PC-3 (cell line): ENCODE measurements at regions not wholly inside any gene's neighbourhood (a gene's known extent, or its start where the extent isn't known, plus 50 kb on each side); places are given as distances from the start of the nearest gene placed in this dataset.

ENCODE experiments used
- ATAC-seq: fragments of 200-7000 bp; cut with Tn5 transposase; 2 replicates; pipeline ENCODE4 v1.9.1; 2020; ENCODE audit warnings: mild to moderate bottlenecking, moderate library complexity
- BruUV-seq: library from RNA; stranded (reverse); fragments of 400-500 nt; replicated peaks from 2 replicates; lab custom pipeline; 2021; lab: Mats Ljungman, UMichigan
- CTCF ChIA-PET: fragments of 300-600 bp; sonication (Branson Sonifier 250); formaldehyde crosslinking; loops from one replicate; lab custom pipeline; 2022; ENCODE audit warnings: antibody characterized with exemption; lab: Charles Lee
- POLR2A ChIA-PET: fragments of 300-600 bp; sonication (Branson Sonifier 250); formaldehyde crosslinking; loops from one replicate; lab custom pipeline; 2022; ENCODE audit warnings: antibody characterized with exemption; ENCODE audit not compliant: unreplicated experiment; lab: Charles Lee
- DNase-seq: peaks from one replicate; pipeline ENCODE4 v3.0.0-alpha.2; 2015
- H2AFZ ChIP-seq: fragments of 300-600 bp; sonication (generic); 2 replicates; pipeline ENCODE4 v1.6.0; 2016; ENCODE audit warnings: antibody characterized with exemption, low read length
- H3F3A ChIP-seq: fragments of 300-600 bp; sonication (generic); one replicate; pipeline ENCODE4 v1.6.0; 2017; ENCODE audit warnings: antibody characterized with exemption, low read length, control low read depth, mild to moderate bottlenecking; ENCODE audit not compliant: unreplicated experiment
- H3K27ac ChIP-seq: fragments of 300-600 bp; sonication (generic); 2 replicates; pipeline ENCODE4 v1.5.1; 2016; ENCODE audit warnings: mild to moderate bottlenecking, low read length
- H3K27me3 ChIP-seq: fragments of 300-600 bp; sonication (generic); 2 replicates; pipeline ENCODE4 v1.6.1; 2016; ENCODE audit warnings: low read length, mixed read lengths
- H3K36me3 ChIP-seq: fragments of 300-600 bp; sonication (generic); 2 replicates; pipeline ENCODE4 v1.6.1; 2016; ENCODE audit warnings: low read depth, mixed run types, low read length, mixed read lengths
- H3K4me1 ChIP-seq: fragments of 300-600 bp; sonication (generic); 2 replicates; pipeline ENCODE4 v1.5.1; 2016; ENCODE audit warnings: low read length; ENCODE audit not compliant: insufficient read depth
- H3K4me2 ChIP-seq: fragments of 300-600 bp; sonication (generic); 2 replicates; pipeline ENCODE4 v1.6.0; 2016; ENCODE audit warnings: low read length
- H3K4me3 ChIP-seq: fragments of 300-600 bp; sonication (generic); 2 replicates; pipeline ENCODE4 v1.5.1; 2016; ENCODE audit warnings: mild to moderate bottlenecking, low read length, mixed read lengths
- H3K79me2 ChIP-seq: fragments of 300-600 bp; sonication (generic); 2 replicates; pipeline ENCODE4 v1.6.1; 2017; ENCODE audit warnings: low read length, mixed read lengths
- H3K9ac ChIP-seq: fragments of 300-600 bp; sonication (generic); 2 replicates; pipeline ENCODE4 v1.6.0; 2016; ENCODE audit warnings: mild to moderate bottlenecking, low read length
- H3K9me2 ChIP-seq: fragments of 300-600 bp; sonication (generic); replicated peaks from 2 replicates; pipeline ENCODE4 v1.6.1; 2016; ENCODE audit warnings: mixed run types, low read length, mixed read lengths
- H3K9me3 ChIP-seq: fragments of 300-600 bp; sonication (generic); 2 replicates; pipeline ENCODE4 v1.6.1; 2016; ENCODE audit warnings: low read length, mixed read lengths
- H4K20me1 ChIP-seq: fragments of 300-600 bp; sonication (generic); 2 replicates; pipeline ENCODE4 v1.6.1; 2016; ENCODE audit warnings: low read length, mixed read lengths
- CTCF ChIP-seq: fragments of 300-600 bp; sonication (generic); conservative IDR thresholded peaks from 2 replicates; pipeline ENCODE4 v1.5.1; 2017; ENCODE audit warnings: antibody characterized with exemption, low read depth, mild to moderate bottlenecking, low read length
- EZH2 ChIP-seq: fragments of 300-600 bp; sonication (generic); IDR thresholded peaks from one replicate; pipeline ENCODE4 v1.6.1; 2017; ENCODE audit warnings: antibody characterized with exemption, mild to moderate bottlenecking, low read length; ENCODE audit not compliant: unreplicated experiment
- EZH2phosphoT487 ChIP-seq: fragments of 300-600 bp; sonication (generic); IDR thresholded peaks from 2 replicates; pipeline ENCODE4 v1.6.1; 2018; ENCODE audit warnings: mild to moderate bottlenecking, antibody characterized with exemption, low read length, borderline replicate concordance
- intact Hi-C: fragments of 100-400 bp; cut with micrococcal nuclease; formaldehyde crosslinking; loops from 2 replicates; pipeline ENCODE4 v1.9.0; 2023

GRCh38 chr15:35721751-35722150 is 175.8 kb upstream of the DPH6 start:
- H2AFZ ChIP-seq: no peak overlapping the region
- ATAC-seq (no peak), DNase-seq (no peak)
- ChIA-PET POLR2A (no interaction called here), CTCF (no interaction called here)
- H3K9me2 ChIP-seq: no peaks in the 10 kb centered on the region
- no peaks in the 10 kb centered on the region for H3K27me3 ChIP-seq
- H4K20me1 ChIP-seq: no peaks in the 10 kb centered on the region
- peaks cover 7% of the 10 kb centered on the region for H3F3A ChIP-seq
- no peak overlapping the region for H3K4me3 ChIP-seq
- no peak overlapping the region for H3K4me2 ChIP-seq
- no peak for TF ChIP-seq CTCF
- no peak for TF ChIP-seq EZH2
- no peak for TF ChIP-seq EZH2phosphoT487
- no peak overlapping the region for H3K27ac ChIP-seq
- intact Hi-C loops: no loop called here
- H3K79me2 ChIP-seq: no peaks in the 10 kb centered on the region
- no peaks in the 10 kb centered on the region for H3K36me3 ChIP-seq
- peaks cover 44% of the 10 kb centered on the region for H3K4me1 ChIP-seq
- BruUV-seq: no TSS peak
- H3K9ac ChIP-seq: no peak overlapping the region
- H3K9me3 ChIP-seq: no peaks in the 10 kb centered on the region

GRCh38 chr15:35722501-35722900 is 176.5 kb upstream of the DPH6 start:
- H3F3A ChIP-seq: peaks cover 7% of the 10 kb centered on the region
- H3K36me3 ChIP-seq: no peaks in the 10 kb centered on the region
- H4K20me1 ChIP-seq: no peaks in the 10 kb centered on the region
- no peak overlapping the region for H3K4me2 ChIP-seq
- H3K9me2 ChIP-seq: no peaks in the 10 kb centered on the region
- no peak for TF ChIP-seq EZH2
- TF ChIP-seq CTCF: no peak
- no peak for TF ChIP-seq EZH2phosphoT487
- H3K9ac ChIP-seq: no peak overlapping the region
- no TSS peak for BruUV-seq
- H3K79me2 ChIP-seq: no peaks in the 10 kb centered on the region
- peaks cover 44% of the 10 kb centered on the region for H3K4me1 ChIP-seq
- H3K27me3 ChIP-seq: no peaks in the 10 kb centered on the region
- intact Hi-C loops: no loop called here
- H3K9me3 ChIP-seq: no peaks in the 10 kb centered on the region
- H3K27ac ChIP-seq: no peak overlapping the region
- CTCF ChIA-PET: interaction anchor here (0.7 kb wide), 1 partner anchor 219 kb away, joined by 14 read pairs; no protein-coding TSS in a partner anchor
- no peak overlapping the region for H3K4me3 ChIP-seq
- DNase-seq (no peak), ATAC-seq (no peak)
- no peak overlapping the region for H2AFZ ChIP-seq
- POLR2A ChIA-PET: no interaction called here

GRCh38 chr15:35723120-35723847 is 177.3 kb upstream of the DPH6 start:
- H2AFZ ChIP-seq: no peak overlapping the region
- ChIA-PET CTCF (interaction anchor here (0.7 kb wide), 1 partner anchor 218 kb away, joined by 14 read pairs; no protein-coding TSS in a partner anchor), POLR2A (no interaction called here)
- intact Hi-C loops: no loop called here
- peaks cover 7% of the 10 kb centered on the region for H3F3A ChIP-seq
- H3K9me3 ChIP-seq: no peaks in the 10 kb centered on the region
- no peak overlapping the region for H3K4me3 ChIP-seq
- H3K36me3 ChIP-seq: no peaks in the 10 kb centered on the region
- H3K4me2 ChIP-seq: no peak overlapping the region
- TF ChIP-seq CTCF (no peak), EZH2 (no peak), EZH2phosphoT487 (no peak)
- ATAC-seq (no peak), DNase-seq (no peak)
- BruUV-seq: no TSS peak
- peak overlapping the region; percentile 87 for H3K27ac ChIP-seq
- no peaks in the 10 kb centered on the region for H3K9me2 ChIP-seq
- H3K4me1 ChIP-seq: peaks cover 51% of the 10 kb centered on the region
- H3K27me3 ChIP-seq: no peaks in the 10 kb centered on the region
- H4K20me1 ChIP-seq: no peaks in the 10 kb centered on the region
- no peak overlapping the region for H3K9ac ChIP-seq
- H3K79me2 ChIP-seq: no peaks in the 10 kb centered on the region
